ENCODE measurements at regions not wholly inside any gene's neighbourhood (a gene's known extent, or its start where the extent isn't known, plus 50 kb on each side); places are given as distances from the start of the nearest gene placed in this dataset.

GRCh38 chr12:107464644-107465043, 221.0 kb upstream of the PWP1 start (continued):
- no peak for TF ChIP-seq MGA (IDR thresholded peaks at IDR 0.05)
- no peak for TF ChIP-seq ZZZ3 (IDR thresholded peaks at IDR 0.05)
- TF ChIP-seq ZNF3 (CRISPR knock-in tag; IDR thresholded peaks at IDR 0.05) = no peak
- TF ChIP-seq ZSCAN32 (CRISPR knock-in tag; IDR thresholded peaks at IDR 0.05) = no peak
- TF ChIP-seq MCM5 (IDR thresholded peaks at IDR 0.05; ENCODE audit: low read depth) = no peak
- TF ChIP-seq ZNF224 (CRISPR knock-in tag; IDR thresholded peaks at IDR 0.05) = no peak
